CD4-positive, alpha-beta memory T cell (primary cell): ENCODE measurements at regions not wholly inside any gene's neighbourhood (a gene's known extent, or its start where the extent isn't known, plus 50 kb on each side); places are given as distances from the start of the nearest gene placed in this dataset.

Experiments used
- CTCF ChIA-PET: fragments of 350-600 bp; sonication (Branson Sonifier 250); formaldehyde crosslinking; loops from one replicate; lab custom pipeline; 2021; ENCODE audit warnings: inconsistent platforms; ENCODE audit not compliant: partially characterized antibody; lab: Charles Lee
- POLR2A ChIA-PET: fragments of 350-600 bp; sonication (Branson Sonifier 250); formaldehyde crosslinking; loops from one replicate; lab custom pipeline; 2021; ENCODE audit not compliant: partially characterized antibody; lab: Charles Lee
- DNase-seq, 5 donors: peaks; one replicate each; pipeline versions ENCODE4 v3.0.0 to v3.0.0-alpha.2; 2020 to 2022; ENCODE audit warnings: mixed read lengths in 1 of 5
- H3K27ac ChIP-seq: one replicate; pipeline ENCODE4 v1.7.0; 2013; ENCODE audit warnings: low read depth, low read length
- H3K27me3 ChIP-seq: 2 replicates; pipeline ENCODE4 v1.7.0; 2013; ENCODE audit warnings: mild to moderate bottlenecking, low read length, moderate library complexity; ENCODE audit not compliant: insufficient read depth
- H3K36me3 ChIP-seq: 2 replicates; pipeline ENCODE4 v1.7.0; 2013; ENCODE audit warnings: mild to moderate bottlenecking, low read length, moderate library complexity; ENCODE audit not compliant: insufficient read depth
- H3K4me1 ChIP-seq: 2 replicates; pipeline ENCODE4 v1.7.0; 2013; ENCODE audit warnings: mild to moderate bottlenecking, low read length, moderate library complexity; ENCODE audit not compliant: insufficient read depth
- H3K4me3 ChIP-seq, 2 donors: one replicate each; pipeline ENCODE4 v1.7.0; 2013; ENCODE audit warnings: low read length in 2 of 2, mild to moderate bottlenecking in 1 of 2
- H3K9me3 ChIP-seq, 2 donors: one replicate each; pipeline ENCODE4 v1.7.0; 2013; ENCODE audit warnings: low read length in 2 of 2, control low read depth in 1 of 2; ENCODE audit not compliant: control insufficient read depth in 1 of 2
- H3K27ac Mint-ChIP-seq, 7 donors: one replicate each; pipeline ENCODE4 v1.8.0; 2020 to 2021; ENCODE audit warnings: mixed read lengths in 7 of 7, mild to moderate bottlenecking in 6 of 7, inconsistent platforms in 3 of 7, moderate library complexity in 3 of 7
- H3K27me3 Mint-ChIP-seq, 2 donors: one replicate each; pipeline ENCODE4 v1.8.0; 2020 to 2021; ENCODE audit warnings: mixed read lengths in 2 of 2
- H3K36me3 Mint-ChIP-seq, 2 donors: one replicate each; pipeline ENCODE4 v1.8.0; 2020 to 2021; ENCODE audit warnings: mixed read lengths in 2 of 2, inconsistent platforms in 1 of 2, mild to moderate bottlenecking in 1 of 2
- H3K4me1 Mint-ChIP-seq, 4 donors: one replicate each; pipeline ENCODE4 v1.8.0; 2020 to 2021; ENCODE audit warnings: mixed read lengths in 4 of 4, mild to moderate bottlenecking in 1 of 4
- H3K4me3 Mint-ChIP-seq, 8 donors: one replicate each; pipeline ENCODE4 v1.8.0; 2020 to 2021; ENCODE audit warnings: mixed read lengths in 8 of 8, mild to moderate bottlenecking in 7 of 8, moderate library complexity in 6 of 8, inconsistent platforms in 3 of 8
- H3K9me3 Mint-ChIP-seq, 8 donors: one replicate each; pipeline ENCODE4 v1.8.0; 2020 to 2021; ENCODE audit warnings: mixed read lengths in 8 of 8, mild to moderate bottlenecking in 5 of 8, inconsistent platforms in 3 of 8, moderate library complexity in 1 of 8
- intact Hi-C: fragments of 100-400 bp; cut with micrococcal nuclease; formaldehyde crosslinking; loops from one replicate; pipeline ENCODE4 v1.15.1; 2023

- POLR2A ChIA-PET, result no interaction called here
- Mint-ChIP-seq H3K27me3 (no peaks in the 10 kb centered on the region), H3K27ac (no peak overlapping the region), H3K4me1 (no peaks in the 10 kb centered on the region), H3K9me3 (no peaks in the 10 kb centered on the region), H3K4me3 (no peak overlapping the region), H3K36me3 (no peaks in the 10 kb centered on the region)
- Histone ChIP-seq H3K27me3 (no peaks in the 10 kb centered on the region), H3K4me3 (no peak overlapping the region), H3K36me3 (no peaks in the 10 kb centered on the region), H3K27ac (no peak overlapping the region), H3K4me1 (no peaks in the 10 kb centered on the region), H3K9me3 (no peaks in the 10 kb centered on the region)
- no peak for DNase-seq
- intact Hi-C loops, result no loop called here
- CTCF ChIA-PET, result no interaction called here
Observed at GRCh38 chr6:160837146-160837545, 135.1 kb downstream of the PLG start.

- H3K9me3 ChIP-seq, result peaks cover 0 to 3% of the 10 kb centered on the region in 2 donors
- POLR2A ChIA-PET, result no interaction called here
- no peaks in the 10 kb centered on the region for H3K4me1 ChIP-seq
- H3K27me3 ChIP-seq, result no peaks in the 10 kb centered on the region
- H3K4me1 Mint-ChIP-seq, result no peaks in the 10 kb centered on the region
- no peak overlapping the region for H3K27ac Mint-ChIP-seq
- intact Hi-C loops, result no loop called here
- no peak overlapping the region for H3K4me3 ChIP-seq
- DNase-seq, result no peak
- no peaks in the 10 kb centered on the region for H3K9me3 Mint-ChIP-seq
- H3K27me3 Mint-ChIP-seq, result no peaks in the 10 kb centered on the region
- CTCF ChIA-PET, result no interaction called here
- no peak overlapping the region for H3K27ac ChIP-seq
- no peak overlapping the region for H3K4me3 Mint-ChIP-seq
- H3K36me3 ChIP-seq, result no peaks in the 10 kb centered on the region
- no peaks in the 10 kb centered on the region for H3K36me3 Mint-ChIP-seq
Observed at GRCh38 chr6:160851031-160851430, 140.5 kb upstream of the MAP3K4 start.

GRCh38 chr6:160853946-160854345 is 137.6 kb upstream of the MAP3K4 start:
- intact Hi-C loops, result no loop called here
- Mint-ChIP-seq H3K9me3 (no peaks in the 10 kb centered on the region), H3K27ac (no peak overlapping the region), H3K27me3 (no peaks in the 10 kb centered on the region), H3K4me1 (no peaks in the 10 kb centered on the region), H3K36me3 (no peaks in the 10 kb centered on the region), H3K4me3 (no peak overlapping the region)
- Histone ChIP-seq H3K4me1 (no peaks in the 10 kb centered on the region), H3K36me3 (no peaks in the 10 kb centered on the region), H3K9me3 (peaks cover 0 to 3% of the 10 kb centered on the region in 2 donors), H3K27me3 (no peaks in the 10 kb centered on the region), H3K4me3 (no peak overlapping the region), H3K27ac (no peak overlapping the region)
- DNase-seq, result no peak
- ChIA-PET POLR2A (no interaction called here), CTCF (no interaction called here)

GRCh38 chr6:160858886-160859285 is 132.7 kb upstream of the MAP3K4 start:
- H3K4me1 Mint-ChIP-seq, result no peaks in the 10 kb centered on the region
- H3K27ac Mint-ChIP-seq, result no peak overlapping the region
- H3K27me3 ChIP-seq, result no peaks in the 10 kb centered on the region
- DNase-seq, result no peak
- H3K27ac ChIP-seq, result no peak overlapping the region
- CTCF ChIA-PET, result no interaction called here
- intact Hi-C loops, result no loop called here
- H3K36me3 Mint-ChIP-seq, result no peaks in the 10 kb centered on the region
- no peak overlapping the region for H3K4me3 Mint-ChIP-seq
- H3K9me3 ChIP-seq, result peaks cover 0 to 3% of the 10 kb centered on the region in 2 donors
- no peaks in the 10 kb centered on the region for H3K9me3 Mint-ChIP-seq
- H3K4me1 ChIP-seq, result no peaks in the 10 kb centered on the region
- H3K36me3 ChIP-seq, result no peaks in the 10 kb centered on the region
- no peak overlapping the region for H3K4me3 ChIP-seq
- H3K27me3 Mint-ChIP-seq, result no peaks in the 10 kb centered on the region
- POLR2A ChIA-PET, result no interaction called here

DNA sequence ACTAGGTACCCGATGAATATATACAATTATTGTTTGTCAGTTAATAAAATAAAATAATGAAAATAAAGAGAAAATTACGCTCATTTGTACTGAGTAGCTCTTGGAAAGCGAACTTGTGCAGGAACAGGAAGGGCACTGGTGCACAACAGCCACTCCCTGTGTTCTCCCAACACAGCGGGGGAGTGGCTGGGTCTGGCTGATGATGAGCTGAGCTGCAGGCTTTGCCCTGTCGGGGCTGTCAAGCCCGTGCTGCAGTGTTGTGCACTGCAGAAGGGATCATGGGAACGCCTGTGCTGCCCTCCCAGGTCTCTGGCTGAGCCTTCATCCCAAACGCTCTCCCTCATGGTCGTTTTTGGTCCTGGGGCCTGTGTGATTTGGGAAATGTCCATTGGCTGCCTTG is 131.7 kb upstream of the MAP3K4 start:
- intact Hi-C loops, result no loop called here
- no peaks in the 10 kb centered on the region for H3K27me3 ChIP-seq
- no peak overlapping the region for H3K4me3 ChIP-seq
- Mint-ChIP-seq H3K36me3 (no peaks in the 10 kb centered on the region), H3K4me1 (no peaks in the 10 kb centered on the region), H3K9me3 (peaks cover 0 to 3% (median 0%) of the 10 kb centered on the region in 8 donors), H3K27ac (no peak overlapping the region), H3K4me3 (no peak overlapping the region), H3K27me3 (no peaks in the 10 kb centered on the region)
- CTCF ChIA-PET, result no interaction called here
- no peaks in the 10 kb centered on the region for H3K9me3 ChIP-seq
- H3K36me3 ChIP-seq, result no peaks in the 10 kb centered on the region
- no peaks in the 10 kb centered on the region for H3K4me1 ChIP-seq
- DNase-seq, result no peak
- no peak overlapping the region for H3K27ac ChIP-seq
- POLR2A ChIA-PET, result no interaction called here

DNA sequence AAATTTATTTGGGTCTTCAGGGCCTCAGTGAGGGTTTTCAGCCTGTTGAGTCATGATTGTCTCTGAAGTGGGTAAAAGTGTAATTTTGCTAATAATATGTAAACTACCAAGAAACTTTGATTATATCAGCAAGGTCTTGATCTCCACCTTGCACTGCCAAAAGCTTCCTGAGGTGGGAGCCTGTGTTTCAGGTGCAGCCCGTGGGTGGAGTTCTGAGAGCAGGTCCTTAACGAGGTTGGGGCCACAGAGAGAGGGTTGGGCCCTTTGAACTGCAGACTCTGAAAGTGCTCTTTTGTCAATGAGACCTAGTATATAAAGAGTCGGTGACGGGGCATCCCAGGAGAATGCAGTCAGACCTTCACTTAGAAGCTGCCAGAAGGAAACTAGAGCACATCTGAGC is 129.7 kb upstream of the MAP3K4 start:
- no peaks in the 10 kb centered on the region for H3K4me1 ChIP-seq
- intact Hi-C loops, result no loop called here
- ChIA-PET CTCF (no interaction called here), POLR2A (no interaction called here)
- no peaks in the 10 kb centered on the region for H3K4me1 Mint-ChIP-seq
- no peak for DNase-seq
- H3K36me3 Mint-ChIP-seq, result no peaks in the 10 kb centered on the region
- H3K9me3 ChIP-seq, result no peaks in the 10 kb centered on the region
- peaks cover 0 to 3% (median 0%) of the 10 kb centered on the region in 8 donors for H3K9me3 Mint-ChIP-seq
- H3K4me3 ChIP-seq, result no peak overlapping the region
- no peaks in the 10 kb centered on the region for H3K27me3 ChIP-seq
- H3K4me3 Mint-ChIP-seq, result no peak overlapping the region
- H3K27ac Mint-ChIP-seq, result no peak overlapping the region
- no peaks in the 10 kb centered on the region for H3K27me3 Mint-ChIP-seq
- no peak overlapping the region for H3K27ac ChIP-seq
- no peaks in the 10 kb centered on the region for H3K36me3 ChIP-seq

- Histone ChIP-seq H3K27me3 (no peaks in the 10 kb centered on the region), H3K4me3 (no peak overlapping the region), H3K36me3 (no peaks in the 10 kb centered on the region), H3K27ac (no peak overlapping the region), H3K4me1 (no peaks in the 10 kb centered on the region), H3K9me3 (no peaks in the 10 kb centered on the region)
- no peaks in the 10 kb centered on the region for H3K4me1 Mint-ChIP-seq
- H3K27me3 Mint-ChIP-seq, result peaks cover 0 to 2% of the 10 kb centered on the region in 2 donors
- no peak overlapping the region for H3K27ac Mint-ChIP-seq
- ChIA-PET CTCF (no interaction called here), POLR2A (no interaction called here)
- H3K9me3 Mint-ChIP-seq, result peaks cover 0 to 4% (median 0%) of the 10 kb centered on the region in 8 donors
- H3K36me3 Mint-ChIP-seq, result no peaks in the 10 kb centered on the region
- no peak for DNase-seq
- intact Hi-C loops, result no loop called here
- no peak overlapping the region for H3K4me3 Mint-ChIP-seq
Observed at GRCh38 chr6:160863782-160864181, 127.8 kb upstream of the MAP3K4 start.

- H3K36me3 Mint-ChIP-seq, result no peaks in the 10 kb centered on the region
- no peak overlapping the region for H3K4me3 Mint-ChIP-seq
- H3K36me3 ChIP-seq, result no peaks in the 10 kb centered on the region
- H3K27me3 ChIP-seq, result no peaks in the 10 kb centered on the region
- ChIA-PET CTCF (no interaction called here), POLR2A (no interaction called here)
- H3K27me3 Mint-ChIP-seq, result peaks cover 6 to 8% of the 10 kb centered on the region in 2 donors
- no peaks in the 10 kb centered on the region for H3K9me3 ChIP-seq
- no peaks in the 10 kb centered on the region for H3K4me1 Mint-ChIP-seq
- H3K9me3 Mint-ChIP-seq, result peaks cover 0 to 6% (median 0%) of the 10 kb centered on the region in 8 donors
- no peak overlapping the region for H3K27ac Mint-ChIP-seq
- intact Hi-C loops, result no loop called here
- H3K27ac ChIP-seq, result no peak overlapping the region
- no peak overlapping the region for H3K4me3 ChIP-seq
- no peaks in the 10 kb centered on the region for H3K4me1 ChIP-seq
- DNase-seq, result no peak
Observed at GRCh38 chr6:160871320-160871719, 120.2 kb upstream of the MAP3K4 start.
